ENCODE measurements at regions not wholly inside any gene's neighbourhood (a gene's known extent, or its start where the extent isn't known, plus 50 kb on each side); places are given as distances from the start of the nearest gene placed in this dataset.
A peak's percentile ranks its signal among the peaks of the same experiment; 100 is the strongest.

- TF ChIP-seq, protein P1, sequence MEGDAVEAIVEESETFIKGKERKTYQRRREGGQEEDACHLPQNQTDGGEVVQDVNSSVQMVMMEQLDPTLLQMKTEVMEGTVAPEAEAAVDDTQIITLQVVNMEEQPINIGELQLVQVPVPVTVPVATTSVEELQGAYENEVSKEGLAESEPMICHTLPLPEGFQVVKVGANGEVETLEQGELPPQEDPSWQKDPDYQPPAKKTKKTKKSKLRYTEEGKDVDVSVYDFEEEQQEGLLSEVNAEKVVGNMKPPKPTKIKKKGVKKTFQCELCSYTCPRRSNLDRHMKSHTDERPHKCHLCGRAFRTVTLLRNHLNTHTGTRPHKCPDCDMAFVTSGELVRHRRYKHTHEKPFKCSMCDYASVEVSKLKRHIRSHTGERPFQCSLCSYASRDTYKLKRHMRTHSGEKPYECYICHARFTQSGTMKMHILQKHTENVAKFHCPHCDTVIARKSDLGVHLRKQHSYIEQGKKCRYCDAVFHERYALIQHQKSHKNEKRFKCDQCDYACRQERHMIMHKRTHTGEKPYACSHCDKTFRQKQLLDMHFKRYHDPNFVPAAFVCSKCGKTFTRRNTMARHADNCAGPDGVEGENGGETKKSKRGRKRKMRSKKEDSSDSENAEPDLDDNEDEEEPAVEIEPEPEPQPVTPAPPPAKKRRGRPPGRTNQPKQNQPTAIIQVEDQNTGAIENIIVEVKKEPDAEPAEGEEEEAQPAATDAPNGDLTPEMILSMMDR (IDR thresholded peaks at IDR 0.05; ENCODE audit: low read depth, low read length, missing control alignments): no peak
- no peak overlapping the region for H3K4me3 ChIP-seq (ENCODE audit: low read depth, low read length)
- no peak for DNase-seq (ENCODE audit: low read depth)
These were observed 55.0 kb upstream of the TCF21 start for GRCh38 chr6:133833949-133834359.

GRCh38 chr6:133834472-133835170, 54.3 kb upstream of the TCF21 start:
- TF ChIP-seq, protein P1 (IDR thresholded peaks at IDR 0.05; ENCODE audit: low read depth, low read length, missing control alignments): no peak
- no peak for DNase-seq (ENCODE audit: low read depth)

DNA sequence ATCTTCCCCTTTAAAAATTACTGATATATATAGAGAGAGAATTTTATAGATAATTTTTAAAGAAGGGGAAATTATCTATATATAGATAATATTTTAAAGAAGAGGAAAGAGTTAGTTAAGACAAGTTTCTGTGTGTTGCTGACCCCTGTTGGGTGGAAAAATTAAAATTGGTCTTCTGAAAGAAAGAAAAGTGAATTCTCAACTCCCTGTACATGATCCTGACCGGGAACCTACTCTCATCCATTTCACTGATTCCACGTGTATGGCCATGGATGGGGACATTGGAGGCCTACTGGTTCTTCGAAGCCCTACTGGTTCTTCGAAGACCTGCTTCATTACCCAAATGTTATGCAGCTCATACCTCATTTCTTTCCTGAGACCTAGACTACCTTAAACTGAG, 53.0 kb upstream of the TCF21 start:
- TF ChIP-seq, protein P1 (IDR thresholded peaks at IDR 0.05; ENCODE audit: low read depth, low read length, missing control alignments): no peak
- DNase-seq (ENCODE audit: low read depth): no peak
- no peak overlapping the region for H3K4me3 ChIP-seq (ENCODE audit: low read depth, low read length)

More at GRCh38 chr6:133834472-133835170, 54.3 kb upstream of the TCF21 start:
- H3K4me3 ChIP-seq (ENCODE audit: low read depth, low read length): no peak overlapping the region

- DNase-seq (ENCODE audit: low read depth): no peak
- TF ChIP-seq, protein P1 (IDR thresholded peaks at IDR 0.05; ENCODE audit: low read depth, low read length, missing control alignments): peak; percentile 75
These were observed 51.0 kb upstream of the TCF21 start for GRCh38 chr6:133837801-133838349.

More at GRCh38 chr6:133837801-133838349, 51.0 kb upstream of the TCF21 start:
- no peak overlapping the region for H3K4me3 ChIP-seq (ENCODE audit: low read depth, low read length)

Measured in GM12864 (cell line).